Peyer's patch (tissue), 4 donors: ENCODE measurements at regions not wholly inside any gene's neighbourhood (a gene's known extent, or its start where the extent isn't known, plus 50 kb on each side); places are given as distances from the start of the nearest gene placed in this dataset.

Source experiments
- CTCF ChIP-seq, 6 experiments: fragments of 450-650 bp in 4 of 6; fragments of 200-600 bp in 2 of 6; sonication (generic) in 1 of 6; IDR thresholded peaks; one replicate each; pipeline ENCODE4 v1.5.1; 2017 to 2019; ENCODE audit warnings: antibody characterized with exemption in 6 of 6, mild to moderate bottlenecking in 3 of 6, moderate library complexity in 1 of 6
- POLR2A ChIP-seq, 2 donors: fragments of 450-650 bp; IDR thresholded peaks; one replicate each; pipeline ENCODE4 v1.5.1; 2017; ENCODE audit warnings: antibody characterized with exemption in 2 of 2, mild to moderate bottlenecking in 2 of 2, moderate library complexity in 2 of 2

- TF ChIP-seq CTCF (IDR thresholded peaks at IDR 0.05): no peak
- no peak for TF ChIP-seq POLR2A (IDR thresholded peaks at IDR 0.05)
These were observed 607.9 kb upstream of the MKI67 start for GRCh38 chr10:128734161-128734560.
